C4-2B (cell line): ENCODE measurements at regions not wholly inside any gene's neighbourhood (a gene's known extent, or its start where the extent isn't known, plus 50 kb on each side); places are given as distances from the start of the nearest gene placed in this dataset.

ENCODE experiments used
- ZFX ChIP-seq: fragments of 450-650 bp; IDR thresholded peaks from 2 replicates; pipeline ENCODE4 v1.6.1; 2017
- TF ChIP-seq, protein P1 (sequence below): fragments of 450-650 bp; conservative IDR thresholded peaks from 2 replicates; pipeline ENCODE4 v1.5.1; 2017; ENCODE audit warnings: mild to moderate bottlenecking

DNA sequence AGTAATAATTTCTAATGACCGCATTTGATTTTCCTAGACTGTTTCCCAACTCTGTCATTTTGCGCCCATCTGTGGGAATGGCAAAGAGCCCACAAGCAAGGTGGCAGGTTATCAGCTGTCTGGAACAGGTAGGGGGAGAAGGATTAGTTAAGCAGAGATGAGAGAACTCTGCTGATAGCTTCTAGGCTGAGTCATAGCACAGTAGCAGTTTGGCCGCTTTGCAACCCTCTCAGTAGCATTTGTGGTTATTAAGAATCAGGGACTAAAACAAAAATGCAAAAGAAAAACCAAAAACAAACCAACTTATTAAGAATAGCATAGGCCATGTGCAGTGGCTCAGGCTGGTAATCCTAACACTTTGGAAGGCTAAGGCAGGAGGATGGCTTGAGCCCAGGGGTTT lies 602.7 kb upstream of the SORCS1 start:
- TF ChIP-seq, protein P1, sequence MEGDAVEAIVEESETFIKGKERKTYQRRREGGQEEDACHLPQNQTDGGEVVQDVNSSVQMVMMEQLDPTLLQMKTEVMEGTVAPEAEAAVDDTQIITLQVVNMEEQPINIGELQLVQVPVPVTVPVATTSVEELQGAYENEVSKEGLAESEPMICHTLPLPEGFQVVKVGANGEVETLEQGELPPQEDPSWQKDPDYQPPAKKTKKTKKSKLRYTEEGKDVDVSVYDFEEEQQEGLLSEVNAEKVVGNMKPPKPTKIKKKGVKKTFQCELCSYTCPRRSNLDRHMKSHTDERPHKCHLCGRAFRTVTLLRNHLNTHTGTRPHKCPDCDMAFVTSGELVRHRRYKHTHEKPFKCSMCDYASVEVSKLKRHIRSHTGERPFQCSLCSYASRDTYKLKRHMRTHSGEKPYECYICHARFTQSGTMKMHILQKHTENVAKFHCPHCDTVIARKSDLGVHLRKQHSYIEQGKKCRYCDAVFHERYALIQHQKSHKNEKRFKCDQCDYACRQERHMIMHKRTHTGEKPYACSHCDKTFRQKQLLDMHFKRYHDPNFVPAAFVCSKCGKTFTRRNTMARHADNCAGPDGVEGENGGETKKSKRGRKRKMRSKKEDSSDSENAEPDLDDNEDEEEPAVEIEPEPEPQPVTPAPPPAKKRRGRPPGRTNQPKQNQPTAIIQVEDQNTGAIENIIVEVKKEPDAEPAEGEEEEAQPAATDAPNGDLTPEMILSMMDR = no peak
- no peak for TF ChIP-seq ZFX
